ENCODE measurements at regions not wholly inside any gene's neighbourhood (a gene's known extent, or its start where the extent isn't known, plus 50 kb on each side); places are given as distances from the start of the nearest gene placed in this dataset.

DNA sequence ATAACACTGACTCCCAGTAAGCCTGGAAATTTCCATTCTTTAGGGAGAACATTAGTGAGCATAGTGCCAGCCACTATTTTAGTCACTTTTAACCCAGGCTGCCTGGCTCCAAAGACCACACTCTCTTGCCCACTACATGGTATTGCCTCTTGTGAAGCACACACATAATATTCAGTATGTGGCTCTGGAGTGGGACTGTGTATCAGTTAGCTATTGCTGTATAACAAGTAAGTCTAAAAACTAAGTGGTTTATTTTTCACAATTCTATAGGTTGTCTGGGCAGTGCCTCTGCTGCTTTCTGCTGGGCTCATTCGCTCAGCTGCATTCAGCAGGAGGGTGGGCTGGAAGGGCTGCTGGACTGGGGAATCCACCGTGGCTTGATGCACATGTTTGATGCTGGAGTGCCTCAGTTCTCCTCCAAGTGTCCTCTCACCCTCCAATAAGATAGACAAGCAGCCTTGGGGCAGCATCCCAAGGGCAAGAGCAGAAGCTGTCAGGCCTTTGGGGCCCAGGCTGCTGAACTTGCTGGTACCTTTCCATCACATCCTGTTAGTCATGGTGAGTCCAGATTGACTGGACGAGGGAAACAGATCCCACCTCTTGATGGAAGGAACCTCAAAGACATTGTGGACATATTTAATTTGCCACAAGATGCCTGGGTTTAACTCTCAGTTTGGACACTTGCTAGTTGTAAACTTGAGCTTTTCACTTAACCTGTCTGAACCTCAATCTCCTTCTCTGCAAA lies 66.6 kb upstream of the TLE3 start:
- intact Hi-C loops (cut with DNase I) = loop anchor here in 1 of 2 donors (10.0 kb wide), 1 partner anchor 310 kb away; no protein-coding TSS in a partner anchor
- H3K27me3 ChIP-seq (ENCODE audit: control insufficient read depth in 1 of 2, insufficient read depth in 2 of 2, low read length in 1 of 2) = no peaks in the 10 kb centered on the region

DNA sequence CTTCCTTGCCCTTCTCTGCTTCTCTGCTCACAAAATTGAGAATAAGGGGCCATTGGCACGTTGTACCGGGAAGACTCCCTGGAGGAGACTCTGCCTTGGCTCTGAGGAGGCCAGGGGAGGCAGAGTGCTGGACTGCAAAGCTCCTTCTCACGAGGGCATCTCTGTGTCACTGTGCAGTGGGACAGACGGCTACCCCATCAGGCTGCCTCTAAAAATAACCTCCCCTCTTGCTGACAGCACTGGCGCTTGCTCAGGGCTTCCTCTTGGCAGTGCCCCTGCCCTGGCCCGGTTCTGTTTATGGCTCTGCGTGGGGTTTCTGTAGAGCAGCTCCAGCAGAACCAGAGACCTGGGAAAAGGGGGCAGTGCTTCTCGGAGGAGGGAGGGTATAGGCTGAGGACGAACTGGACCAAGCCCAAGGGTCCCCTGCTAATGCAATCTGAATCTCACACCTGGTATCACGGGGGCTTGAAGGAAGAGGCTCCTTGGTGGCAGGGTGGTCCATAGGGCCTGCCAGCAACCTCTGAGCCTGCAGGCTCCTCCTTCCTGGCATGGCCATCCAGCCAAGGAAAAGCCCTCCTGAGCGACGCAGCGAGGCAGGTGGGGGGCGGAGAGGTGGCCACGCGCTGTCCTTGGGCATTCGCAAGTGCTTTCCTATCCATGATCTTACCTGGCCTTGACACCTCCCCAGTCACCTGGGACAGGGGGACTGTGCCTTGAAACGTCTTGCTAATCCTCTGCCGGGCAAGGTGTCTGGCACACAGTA lies 63.3 kb upstream of the TLE3 start:
- intact Hi-C loops (cut with DNase I) = loop anchor here in 1 of 2 donors (10.0 kb wide), 1 partner anchor 314 kb away; no protein-coding TSS in a partner anchor
- peaks cover 0 to 2% of the 10 kb centered on the region in 2 donors for H3K4me1 ChIP-seq (ENCODE audit: control insufficient read depth in 1 of 2, insufficient read depth in 2 of 2, low read length in 2 of 2)
- WGBS, 2 donors = 35 to 39% methylated on average over 19 of the region's 19 CpGs
- no peaks in the 10 kb centered on the region for H3K36me3 ChIP-seq (ENCODE audit: control insufficient read depth in 1 of 2, insufficient read depth in 2 of 2, low read length in 1 of 2)
- no peak overlapping the region for H3K27ac ChIP-seq (ENCODE audit: low read depth in 1 of 2, low read length in 2 of 2)
- peak; percentile 26 for ATAC-seq (ENCODE audit: low FRiP score)
- H3K27me3 ChIP-seq (ENCODE audit: control insufficient read depth in 1 of 2, insufficient read depth in 2 of 2, low read length in 1 of 2) = no peaks in the 10 kb centered on the region
- H3K4me3 ChIP-seq (ENCODE audit: low read length in 2 of 2) = no peak overlapping the region
- peak; percentile 80 to 82 for DNase-seq
- no peaks in the 10 kb centered on the region for H3K9me3 ChIP-seq (ENCODE audit: control insufficient read depth, low read length)

More for the DNA sequence above, 66.6 kb upstream of the TLE3 start:
- WGBS, 2 donors = 93 to 97% methylated on average over 3 of the region's 3 CpGs
- ATAC-seq (ENCODE audit: low FRiP score) (no peak), DNase-seq (no peak)
- no peaks in the 10 kb centered on the region for H3K36me3 ChIP-seq (ENCODE audit: control insufficient read depth in 1 of 2, insufficient read depth in 2 of 2, low read length in 1 of 2)
- no peak overlapping the region for H3K4me3 ChIP-seq (ENCODE audit: low read length in 2 of 2)
- H3K4me1 ChIP-seq (ENCODE audit: control insufficient read depth in 1 of 2, insufficient read depth in 2 of 2, low read length in 2 of 2) = peaks cover 0 to 2% of the 10 kb centered on the region in 2 donors
- no peaks in the 10 kb centered on the region for H3K9me3 ChIP-seq (ENCODE audit: control insufficient read depth, low read length)
- no peak overlapping the region for H3K27ac ChIP-seq (ENCODE audit: low read depth in 1 of 2, low read length in 2 of 2)

DNA sequence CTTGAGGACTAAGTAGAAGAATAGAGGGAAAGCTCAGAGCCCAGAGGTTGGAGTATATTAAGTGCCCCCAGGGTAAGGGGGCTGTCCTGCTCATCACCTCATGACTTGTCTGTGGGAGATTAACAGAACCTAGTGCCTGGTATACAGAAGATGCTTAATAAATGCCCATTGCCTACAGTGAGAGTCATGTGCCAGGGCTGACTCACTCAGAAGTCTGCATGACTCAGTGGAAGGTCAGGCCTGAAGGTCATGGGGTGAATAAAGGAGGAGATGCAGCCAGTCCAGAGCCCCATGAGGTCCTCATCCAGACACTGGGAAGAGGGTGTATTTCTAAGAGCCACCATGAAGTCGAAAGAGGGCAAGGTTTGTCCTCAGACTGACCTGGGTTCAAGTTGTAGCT lies 62.5 kb upstream of the TLE3 start:
- Histone ChIP-seq H3K27me3 (ENCODE audit: control insufficient read depth in 1 of 2, insufficient read depth in 2 of 2, low read length in 1 of 2) (no peaks in the 10 kb centered on the region), H3K27ac (ENCODE audit: low read depth in 1 of 2, low read length in 2 of 2) (no peak overlapping the region), H3K9me3 (ENCODE audit: control insufficient read depth, low read length) (no peaks in the 10 kb centered on the region), H3K36me3 (ENCODE audit: control insufficient read depth in 1 of 2, insufficient read depth in 2 of 2, low read length in 1 of 2) (no peaks in the 10 kb centered on the region), H3K4me3 (ENCODE audit: low read length in 2 of 2) (no peak overlapping the region), H3K4me1 (ENCODE audit: control insufficient read depth in 1 of 2, insufficient read depth in 2 of 2, low read length in 2 of 2) (peaks cover 0 to 2% of the 10 kb centered on the region in 2 donors)
- intact Hi-C loops (cut with DNase I) = loop anchor here in 1 of 2 donors (10.0 kb wide), 1 partner anchor 315 kb away; no protein-coding TSS in a partner anchor
- WGBS, 2 donors = 46 to 47% methylated on average over 1 of the region's 1 CpG
- peak in 1 of 2 donors; percentile 71 for DNase-seq
- no peak for ATAC-seq (ENCODE audit: low FRiP score)

DNA sequence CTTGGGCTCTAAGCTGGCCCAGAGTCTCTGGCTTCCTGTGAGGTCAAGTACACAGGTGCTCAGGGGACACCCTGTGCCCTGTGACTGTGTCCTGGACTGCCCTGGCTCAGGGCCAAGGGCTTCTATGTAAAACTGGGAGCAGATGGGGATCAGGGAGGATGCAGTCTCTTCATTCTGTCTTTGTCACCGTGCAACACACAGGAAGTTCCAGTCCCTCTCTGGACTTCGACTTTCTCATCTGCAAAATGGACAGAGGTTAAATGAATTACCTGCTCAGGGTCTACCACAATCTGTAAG lies 61.9 kb upstream of the TLE3 start:
- intact Hi-C loops (cut with DNase I) = loop anchor here in 1 of 2 donors (5.0 to 10.0 kb wide), 2 partner anchors 57 to 315 kb away; no protein-coding TSS in a partner anchor
- Histone ChIP-seq H3K4me1 (ENCODE audit: control insufficient read depth in 1 of 2, insufficient read depth in 2 of 2, low read length in 2 of 2) (no peaks in the 10 kb centered on the region), H3K36me3 (ENCODE audit: control insufficient read depth in 1 of 2, insufficient read depth in 2 of 2, low read length in 1 of 2) (no peaks in the 10 kb centered on the region), H3K27me3 (ENCODE audit: control insufficient read depth in 1 of 2, insufficient read depth in 2 of 2, low read length in 1 of 2) (no peaks in the 10 kb centered on the region), H3K9me3 (ENCODE audit: control insufficient read depth, low read length) (no peaks in the 10 kb centered on the region), H3K4me3 (ENCODE audit: low read length in 2 of 2) (no peak overlapping the region), H3K27ac (ENCODE audit: low read depth in 1 of 2, low read length in 2 of 2) (no peak overlapping the region)
- no peak for DNase-seq
- ATAC-seq (ENCODE audit: low FRiP score) = no peak
- WGBS, 2 donors = 93 to 94% methylated on average over 2 of the region's 2 CpGs

DNA sequence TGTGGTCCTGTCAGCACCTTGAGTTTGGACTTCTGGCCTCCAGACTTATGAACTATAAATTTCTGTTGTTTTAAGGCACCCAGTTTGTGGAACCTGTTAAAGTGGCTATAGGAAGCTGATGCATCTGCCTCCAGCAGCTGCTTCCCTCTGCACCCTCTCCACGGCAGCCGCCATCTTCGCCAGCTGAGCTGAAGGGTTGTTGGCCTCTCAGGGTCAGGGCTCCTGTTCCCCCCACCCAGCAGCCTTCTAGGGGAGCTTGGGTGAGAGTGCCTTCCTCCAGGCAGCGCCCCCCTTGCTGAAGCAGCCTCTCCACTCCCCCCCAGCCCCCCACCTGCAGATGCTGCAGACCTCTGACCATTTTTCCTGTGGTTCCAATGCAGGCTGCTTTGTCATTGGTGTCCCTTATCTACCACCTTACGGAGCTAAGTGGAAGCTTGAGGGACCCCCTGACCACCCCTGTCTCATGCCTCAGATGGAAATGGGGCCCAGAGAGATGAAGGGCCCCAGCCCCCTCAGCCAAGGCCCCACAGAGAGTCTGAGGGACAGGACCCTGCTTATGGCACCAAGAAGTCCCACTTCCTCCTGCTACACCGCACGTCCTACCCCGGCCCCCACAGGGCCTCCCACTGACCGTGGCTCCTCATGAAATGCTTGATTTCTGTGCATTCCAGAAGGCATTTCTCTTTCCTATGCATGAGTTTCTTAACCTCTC lies 61.4 kb upstream of the TLE3 start:
- ATAC-seq (ENCODE audit: low FRiP score) = no peak
- H3K27me3 ChIP-seq (ENCODE audit: control insufficient read depth in 1 of 2, insufficient read depth in 2 of 2, low read length in 1 of 2) = no peaks in the 10 kb centered on the region
- intact Hi-C loops (cut with DNase I) = loop anchor here in 1 of 2 donors (5.0 kb wide), 1 partner anchor 57 kb away; no protein-coding TSS in a partner anchor

DNA sequence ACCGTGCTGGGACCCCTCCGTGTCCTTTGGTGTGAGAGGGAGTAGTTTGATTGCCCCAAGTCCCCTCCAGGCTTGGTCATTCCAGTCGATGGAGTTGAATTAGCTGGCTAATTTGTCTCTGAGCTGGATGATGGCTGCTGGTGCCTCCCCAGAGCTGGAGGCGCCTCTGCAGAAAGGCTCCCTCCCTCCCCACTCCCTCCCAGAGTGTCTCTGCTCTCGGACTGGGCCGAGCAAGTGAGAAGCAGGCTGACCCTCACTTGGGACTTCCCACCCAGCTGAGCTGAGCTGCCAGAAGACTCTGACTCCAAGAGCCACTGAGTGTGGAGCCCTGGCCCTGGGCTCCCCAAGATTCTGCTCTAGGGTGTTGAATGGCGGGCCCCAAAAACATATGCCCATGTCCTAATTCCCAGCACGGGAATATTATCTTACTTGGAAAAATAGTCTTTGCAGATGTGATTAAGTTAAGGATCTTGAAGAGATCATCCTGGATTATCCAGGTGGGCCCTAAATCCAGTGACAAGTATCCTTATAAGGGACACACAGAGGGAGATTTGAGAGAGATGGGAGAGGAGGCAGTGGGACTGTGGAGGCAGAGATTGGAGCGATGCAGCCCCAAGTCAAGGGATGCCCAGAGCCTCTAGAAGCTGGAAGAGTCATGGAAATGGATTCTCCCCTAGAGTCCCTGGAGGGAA lies 60.7 kb upstream of the TLE3 start:
- no peaks in the 10 kb centered on the region for H3K4me1 ChIP-seq (ENCODE audit: control insufficient read depth in 1 of 2, insufficient read depth in 2 of 2, low read length in 2 of 2)
- WGBS, 2 donors = 97 to 98% methylated on average over 9 of the region's 9 CpGs
- H3K36me3 ChIP-seq (ENCODE audit: control insufficient read depth in 1 of 2, insufficient read depth in 2 of 2, low read length in 1 of 2) = no peaks in the 10 kb centered on the region
- DNase-seq = no peak
- ATAC-seq (ENCODE audit: low FRiP score) = no peak
- H3K4me3 ChIP-seq (ENCODE audit: low read length in 2 of 2) = no peak overlapping the region
- intact Hi-C loops (cut with DNase I) = loop anchor here in 1 of 2 donors (5.0 kb wide), 1 partner anchor 56 kb away; no protein-coding TSS in a partner anchor
- no peaks in the 10 kb centered on the region for H3K27me3 ChIP-seq (ENCODE audit: control insufficient read depth in 1 of 2, insufficient read depth in 2 of 2, low read length in 1 of 2)
- no peaks in the 10 kb centered on the region for H3K9me3 ChIP-seq (ENCODE audit: control insufficient read depth, low read length)
- H3K27ac ChIP-seq (ENCODE audit: low read depth in 1 of 2, low read length in 2 of 2) = no peak overlapping the region

More for the DNA sequence above, 61.4 kb upstream of the TLE3 start:
- no peak for DNase-seq
- Histone ChIP-seq H3K27ac (ENCODE audit: low read depth in 1 of 2, low read length in 2 of 2) (no peak overlapping the region), H3K36me3 (ENCODE audit: control insufficient read depth in 1 of 2, insufficient read depth in 2 of 2, low read length in 1 of 2) (no peaks in the 10 kb centered on the region), H3K9me3 (ENCODE audit: control insufficient read depth, low read length) (no peaks in the 10 kb centered on the region), H3K4me1 (ENCODE audit: control insufficient read depth in 1 of 2, insufficient read depth in 2 of 2, low read length in 2 of 2) (no peaks in the 10 kb centered on the region), H3K4me3 (ENCODE audit: low read length in 2 of 2) (no peak overlapping the region)
- WGBS, 2 donors = 90 to 98% methylated on average over 9 of the region's 9 CpGs

DNA sequence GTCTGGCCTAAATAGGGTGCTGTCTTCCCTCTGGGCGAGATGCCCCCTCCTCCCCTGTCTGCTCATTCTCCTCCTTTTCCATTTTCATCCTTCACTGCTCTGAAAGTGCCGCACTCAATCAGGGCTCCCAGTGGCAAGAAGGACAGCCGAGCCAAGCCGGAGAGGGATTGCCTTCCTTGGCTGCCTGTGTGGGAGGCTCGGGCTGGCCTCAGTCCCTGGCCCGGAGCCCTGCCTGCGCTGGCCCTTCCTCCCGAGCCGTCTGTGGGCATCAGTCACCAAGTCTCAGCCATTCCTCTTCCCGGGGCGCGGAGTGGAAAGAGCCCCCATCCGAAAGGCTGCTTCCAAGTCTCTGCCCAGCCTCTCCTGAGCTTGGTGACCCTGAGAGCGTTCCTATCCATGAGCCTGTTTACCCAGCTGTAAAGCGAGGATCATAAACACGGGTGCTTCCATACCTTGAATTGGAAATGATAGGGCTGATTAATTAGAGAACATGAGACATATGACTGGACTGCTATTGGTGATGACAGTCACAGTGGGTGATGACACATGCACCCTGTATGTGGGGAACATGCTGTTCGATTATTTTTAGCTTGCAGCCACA lies 59.1 kb upstream of the TLE3 start:
- no peak overlapping the region for H3K4me3 ChIP-seq (ENCODE audit: low read length in 2 of 2)
- no peaks in the 10 kb centered on the region for H3K9me3 ChIP-seq (ENCODE audit: control insufficient read depth, low read length)
- no peaks in the 10 kb centered on the region for H3K27me3 ChIP-seq (ENCODE audit: control insufficient read depth in 1 of 2, insufficient read depth in 2 of 2, low read length in 1 of 2)
- H3K27ac ChIP-seq (ENCODE audit: low read depth in 1 of 2, low read length in 2 of 2) = no peak overlapping the region
- DNase-seq = peak; percentile 83 to 91
- ATAC-seq (ENCODE audit: low FRiP score) = peak; percentile 77
- no peaks in the 10 kb centered on the region for H3K36me3 ChIP-seq (ENCODE audit: control insufficient read depth in 1 of 2, insufficient read depth in 2 of 2, low read length in 1 of 2)
- intact Hi-C loops (cut with DNase I) = loop anchor here in 1 of 2 donors (5.0 kb wide), 1 partner anchor 54 kb away; no protein-coding TSS in a partner anchor
- H3K4me1 ChIP-seq (ENCODE audit: control insufficient read depth in 1 of 2, insufficient read depth in 2 of 2, low read length in 2 of 2) = no peaks in the 10 kb centered on the region
- WGBS, 2 donors = 4 to 8% methylated on average over 17 of the region's 17 CpGs

Measured in aorta (tissue), 5 donors.